ENCODE measurements at regions not wholly inside any gene's neighbourhood (a gene's known extent, or its start where the extent isn't known, plus 50 kb on each side); places are given as distances from the start of the nearest gene placed in this dataset.
"Not testable (repeated sequence)": the region's sequence is repeated elsewhere in the genome, so short reads cannot be mapped to it uniquely, and the experiment has no call there.

GRCh38 chr13:111589321-111589720, 268.9 kb downstream of the TEX29 start:
- no peak for DNase-seq
- intact Hi-C loops (cut with DNase I) = no loop called here
- Histone ChIP-seq H3K4me1 (no peaks in the 10 kb centered on the region), H3K27ac (no peak overlapping the region), H3K36me3 (no peaks in the 10 kb centered on the region), H3K9me3 (no peaks in the 10 kb centered on the region), H3K4me3 (no peak overlapping the region), H3K27me3 (ENCODE audit: low read depth) (peaks cover 5% of the 10 kb centered on the region)
- no peak for TF ChIP-seq CTCF (IDR thresholded peaks at IDR 0.05)
- no peak for ATAC-seq

- no peak overlapping the region for H3K4me3 ChIP-seq
- DNase-seq (no peak), ATAC-seq (no peak)
- TF ChIP-seq CTCF (IDR thresholded peaks at IDR 0.05) = no peak
- H3K9me3 ChIP-seq = no peaks in the 10 kb centered on the region
- peaks cover 5% of the 10 kb centered on the region for H3K27me3 ChIP-seq (ENCODE audit: low read depth)
- no peaks in the 10 kb centered on the region for H3K4me1 ChIP-seq
- no peaks in the 10 kb centered on the region for H3K36me3 ChIP-seq
- no peak overlapping the region for H3K27ac ChIP-seq
- intact Hi-C loops (cut with DNase I) = no loop called here
Measured at GRCh38 chr13:111589992-111590391, 269.6 kb downstream of the TEX29 start.

- TF ChIP-seq CTCF (IDR thresholded peaks at IDR 0.05) = no peak
- Histone ChIP-seq H3K27me3 (ENCODE audit: low read depth) (peaks cover 5% of the 10 kb centered on the region), H3K36me3 (no peaks in the 10 kb centered on the region), H3K9me3 (no peaks in the 10 kb centered on the region), H3K4me3 (no peak overlapping the region), H3K4me1 (no peaks in the 10 kb centered on the region), H3K27ac (no peak overlapping the region)
- ATAC-seq (no peak), DNase-seq (no peak)
- intact Hi-C loops (cut with DNase I) = no loop called here
Measured at GRCh38 chr13:111590796-111591195, 270.4 kb downstream of the TEX29 start.

- H3K27ac ChIP-seq; H3K4me1 ChIP-seq; DNase-seq; intact Hi-C loops (cut with DNase I); H3K9me3 ChIP-seq; H3K36me3 ChIP-seq; ATAC-seq; H3K4me3 ChIP-seq: not testable (repeated sequence)
- peaks cover 13% of the 10 kb centered on the region for H3K27me3 ChIP-seq (ENCODE audit: low read depth)
Measured at GRCh38 chr13:111593490-111593889, 273.0 kb downstream of the TEX29 start.

- Histone ChIP-seq H3K27me3 (ENCODE audit: low read depth) (peaks cover 8% of the 10 kb centered on the region), H3K36me3 (no peaks in the 10 kb centered on the region), H3K27ac (no peak overlapping the region), H3K4me3 (no peak overlapping the region), H3K4me1 (no peaks in the 10 kb centered on the region), H3K9me3 (no peaks in the 10 kb centered on the region)
- peak in 1 of 2 donors; percentile 29 for ATAC-seq
- intact Hi-C loops (cut with DNase I) = no loop called here
- no peak for DNase-seq
- TF ChIP-seq CTCF (IDR thresholded peaks at IDR 0.05) = no peak
Measured at GRCh38 chr13:111594606-111595005, 274.2 kb downstream of the TEX29 start.

GRCh38 chr13:111595276-111595675, 274.8 kb downstream of the TEX29 start:
- no peaks in the 10 kb centered on the region for H3K9me3 ChIP-seq
- H3K4me1 ChIP-seq = no peaks in the 10 kb centered on the region
- intact Hi-C loops (cut with DNase I) = no loop called here
- no peak overlapping the region for H3K4me3 ChIP-seq
- no peak overlapping the region for H3K27ac ChIP-seq
- DNase-seq = no peak
- no peak for TF ChIP-seq CTCF (IDR thresholded peaks at IDR 0.05)
- ATAC-seq = no peak
- no peaks in the 10 kb centered on the region for H3K36me3 ChIP-seq
- H3K27me3 ChIP-seq (ENCODE audit: low read depth) = peaks cover 8% of the 10 kb centered on the region
